Prostate gland (tissue), 2 donors: ENCODE measurements at regions not wholly inside any gene's neighbourhood (a gene's known extent, or its start where the extent isn't known, plus 50 kb on each side); places are given as distances from the start of the nearest gene placed in this dataset.

Experiments used
- POLR2A ChIP-seq: fragments of 450-650 bp; IDR thresholded peaks from one replicate; pipeline ENCODE4 v1.6.1; 2016; ENCODE audit warnings: antibody characterized with exemption, mild to moderate bottlenecking
- POLR2AphosphoS5 ChIP-seq: sonication (generic); formaldehyde crosslinking; IDR thresholded peaks from one replicate; pipeline ENCODE4 v1.6.1; 2017; ENCODE audit warnings: antibody characterized with exemption
- TF ChIP-seq, protein P1 (sequence below), 4 experiments: fragments of 200-600 bp in 2 of 4; fragments of 450-650 bp in 2 of 4; sonication (generic) in 2 of 4; IDR thresholded peaks; 1 replicate in 3 of 4; 2 replicates in 1 of 4; pipeline ENCODE4 v1.5.1; 2016 to 2019; ENCODE audit warnings: antibody characterized with exemption in 4 of 4, mild to moderate bottlenecking in 2 of 4, moderate library complexity in 2 of 4

DNA sequence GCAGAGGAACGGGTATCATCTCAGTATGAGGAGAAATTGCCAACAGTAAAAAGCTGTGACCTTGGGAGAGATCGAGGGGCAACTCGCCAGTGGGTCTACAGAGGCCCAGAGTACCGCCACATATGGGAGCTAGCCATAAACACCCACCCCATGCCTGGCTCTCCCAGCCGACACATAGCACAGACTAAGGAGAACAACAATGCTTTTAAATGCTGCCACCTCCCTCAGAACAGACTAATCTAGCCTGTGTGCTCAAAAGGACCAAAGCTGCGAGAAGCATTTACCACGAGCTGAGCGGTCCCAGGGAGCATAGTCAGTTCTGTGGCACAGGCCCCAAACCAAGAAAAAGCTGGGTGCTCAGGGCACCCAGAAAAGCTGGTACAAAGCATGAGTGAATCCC is 73.3 kb downstream of the LSM5 start:
- TF ChIP-seq, protein P1, sequence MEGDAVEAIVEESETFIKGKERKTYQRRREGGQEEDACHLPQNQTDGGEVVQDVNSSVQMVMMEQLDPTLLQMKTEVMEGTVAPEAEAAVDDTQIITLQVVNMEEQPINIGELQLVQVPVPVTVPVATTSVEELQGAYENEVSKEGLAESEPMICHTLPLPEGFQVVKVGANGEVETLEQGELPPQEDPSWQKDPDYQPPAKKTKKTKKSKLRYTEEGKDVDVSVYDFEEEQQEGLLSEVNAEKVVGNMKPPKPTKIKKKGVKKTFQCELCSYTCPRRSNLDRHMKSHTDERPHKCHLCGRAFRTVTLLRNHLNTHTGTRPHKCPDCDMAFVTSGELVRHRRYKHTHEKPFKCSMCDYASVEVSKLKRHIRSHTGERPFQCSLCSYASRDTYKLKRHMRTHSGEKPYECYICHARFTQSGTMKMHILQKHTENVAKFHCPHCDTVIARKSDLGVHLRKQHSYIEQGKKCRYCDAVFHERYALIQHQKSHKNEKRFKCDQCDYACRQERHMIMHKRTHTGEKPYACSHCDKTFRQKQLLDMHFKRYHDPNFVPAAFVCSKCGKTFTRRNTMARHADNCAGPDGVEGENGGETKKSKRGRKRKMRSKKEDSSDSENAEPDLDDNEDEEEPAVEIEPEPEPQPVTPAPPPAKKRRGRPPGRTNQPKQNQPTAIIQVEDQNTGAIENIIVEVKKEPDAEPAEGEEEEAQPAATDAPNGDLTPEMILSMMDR (IDR thresholded peaks at IDR 0.05), result no peak
- TF ChIP-seq POLR2AphosphoS5, result no peak
- TF ChIP-seq POLR2A, result no peak
